Activated effector memory CD4-positive, alpha-beta T cell treated with anti-CD3 and anti-CD28 coated beads, Interleukin-2, amount 50 U/mL, for 16 hours (primary cell): ENCODE measurements at regions not wholly inside any gene's neighbourhood (a gene's known extent, or its start where the extent isn't known, plus 50 kb on each side); places are given as distances from the start of the nearest gene placed in this dataset.
"Not testable (repeated sequence)": the region's sequence is repeated elsewhere in the genome, so short reads cannot be mapped to it uniquely, and the experiment has no call there.

Source experiments
- DNase-seq: peaks from one replicate; pipeline ENCODE4 v3.0.0-alpha.2; 2020

DNA sequence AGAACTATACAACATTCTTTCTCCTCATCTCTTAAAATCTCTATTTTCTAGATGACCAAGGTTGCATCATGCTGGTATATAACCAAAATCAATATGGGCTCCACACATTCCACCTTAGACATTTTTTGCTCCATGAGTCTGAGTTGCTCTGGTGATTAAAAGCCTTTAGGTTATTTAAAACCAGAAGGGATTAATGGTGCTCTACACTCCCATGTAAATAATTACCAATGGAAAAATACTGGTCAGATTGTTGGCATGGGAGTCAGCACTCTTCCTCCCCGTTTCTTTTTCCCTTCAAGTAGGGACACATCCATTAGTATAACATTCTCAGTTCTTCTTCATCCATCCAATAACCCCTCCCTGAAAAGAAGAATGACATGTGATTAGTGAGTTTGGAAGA is 747.7 kb downstream of the PCDH17 start:
- DNase-seq = no peak

DNA sequence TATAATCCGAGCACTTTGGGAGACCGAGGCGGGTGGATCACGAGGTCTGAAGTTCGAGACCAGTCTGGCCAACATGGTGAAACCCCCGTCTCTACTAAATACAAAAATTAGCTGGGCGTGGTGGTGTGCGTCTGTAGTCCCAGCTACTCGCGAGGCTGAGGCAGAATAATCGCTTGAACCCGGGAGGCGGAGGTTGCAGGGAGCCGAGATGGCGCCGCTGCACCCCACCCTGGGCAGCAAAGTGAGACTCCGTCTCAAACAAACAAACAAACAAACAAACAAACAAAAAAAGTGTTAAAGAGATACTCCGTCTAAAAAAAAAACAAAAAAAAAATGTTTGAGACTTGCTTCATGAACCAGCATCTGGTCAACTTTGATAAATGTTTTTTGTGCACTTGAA is 753.8 kb downstream of the PCDH17 start:
- DNase-seq = not testable (repeated sequence)

DNA sequence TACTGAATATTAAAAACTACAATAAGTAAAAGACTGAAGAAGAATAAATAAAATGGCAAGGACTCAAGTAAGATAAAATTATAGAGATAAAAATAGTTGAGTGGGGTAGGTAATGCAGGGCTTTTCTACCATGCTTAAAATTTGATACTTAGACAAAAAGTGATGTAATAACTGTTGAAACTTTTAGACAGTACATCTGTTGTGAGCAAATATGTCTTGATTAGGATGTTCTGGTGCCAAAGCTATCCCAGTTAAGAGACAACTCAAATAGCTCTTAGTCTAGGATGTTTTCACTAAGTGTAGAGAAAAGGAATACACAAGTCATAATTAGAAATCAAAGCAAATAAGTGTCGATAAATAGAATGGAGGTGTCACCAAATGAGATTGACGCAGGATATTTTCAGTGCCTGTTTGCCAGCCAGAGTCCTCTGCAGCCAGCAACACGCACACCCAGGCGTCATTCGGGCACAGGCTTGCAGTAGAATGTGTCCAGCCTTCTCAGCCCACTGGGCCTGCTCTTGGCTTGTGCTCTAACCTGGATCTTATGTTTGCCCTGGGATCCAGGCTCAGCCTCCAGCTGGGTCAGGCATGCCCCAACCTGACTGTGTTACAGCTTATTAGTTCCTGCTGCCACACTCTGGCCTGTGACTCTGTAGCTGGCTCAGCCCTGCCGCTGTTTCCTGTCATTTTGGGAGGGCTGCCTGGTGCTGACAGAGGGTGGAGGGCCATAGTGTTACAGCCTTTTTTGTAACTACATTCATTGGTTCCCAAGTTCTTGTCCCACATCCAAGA is 766.2 kb downstream of the PCDH17 start:
- DNase-seq = no peak

DNA sequence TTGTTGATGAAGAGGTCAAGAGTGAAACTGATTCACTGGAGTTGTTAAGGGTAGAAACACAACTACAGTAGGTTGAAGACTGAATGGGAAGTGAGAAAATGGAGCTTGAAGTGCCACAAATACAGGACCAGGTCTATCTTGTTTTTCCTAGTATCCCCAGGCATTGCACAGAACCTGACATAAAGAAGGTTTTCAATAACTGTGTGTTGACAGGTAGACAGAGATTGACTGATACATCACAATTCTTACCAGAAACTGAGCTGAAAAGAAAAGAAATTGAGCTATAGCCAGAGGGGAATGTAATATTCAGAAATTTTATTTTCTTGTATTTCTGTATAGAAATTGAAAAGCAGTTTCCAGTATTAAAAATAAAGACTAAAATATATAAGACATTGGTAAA is 767.7 kb downstream of the PCDH17 start:
- no peak for DNase-seq

- DNase-seq = no peak
Measured at GRCh38 chr13:58406545-58406944, 775.0 kb downstream of the PCDH17 start.

GRCh38 chr13:58429917-58430316 is 798.4 kb downstream of the PCDH17 start:
- no peak for DNase-seq

- DNase-seq = no peak
Measured at GRCh38 chr13:58434943-58435342, 803.4 kb downstream of the PCDH17 start.

DNA sequence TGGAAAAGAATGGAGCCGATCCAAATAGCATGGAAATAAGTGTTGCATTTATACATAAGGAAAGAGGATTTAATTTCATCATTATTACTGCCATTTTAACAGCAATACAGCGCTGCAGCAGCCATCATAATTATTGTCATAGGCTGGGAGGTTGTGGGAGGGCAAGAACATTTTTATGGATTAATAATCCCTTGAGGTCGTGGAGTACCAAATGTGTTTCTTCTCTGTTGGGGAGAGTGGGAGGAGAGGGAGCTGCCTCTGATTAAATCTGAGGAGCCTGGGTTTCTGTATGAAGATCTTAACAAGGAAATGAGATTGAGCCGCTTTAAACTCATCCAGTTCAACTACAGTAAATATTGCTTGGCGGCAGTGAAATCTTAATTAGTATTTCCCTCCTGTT is 805.9 kb downstream of the PCDH17 start:
- no peak for DNase-seq

DNA sequence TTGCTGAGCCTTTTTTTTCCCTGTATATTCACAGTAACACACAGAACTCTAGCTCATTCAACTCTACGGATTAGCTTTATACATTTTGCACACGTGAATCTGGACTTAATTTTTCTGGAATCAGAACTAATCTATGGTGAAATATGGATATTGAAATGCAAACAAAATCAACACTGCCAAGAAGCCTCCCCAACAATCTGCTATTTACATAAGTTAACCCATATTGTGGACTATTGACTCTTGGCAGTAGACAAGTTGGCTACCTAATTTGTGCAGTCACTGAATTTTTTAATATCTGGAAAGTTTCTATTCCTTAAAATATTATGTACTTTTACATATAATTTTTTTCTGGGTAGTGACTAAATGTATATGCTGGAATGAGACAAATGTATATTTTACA is 815.4 kb downstream of the PCDH17 start:
- DNase-seq = no peak

GRCh38 chr13:58452123-58452623 is 820.6 kb downstream of the PCDH17 start:
- DNase-seq = no peak

DNA sequence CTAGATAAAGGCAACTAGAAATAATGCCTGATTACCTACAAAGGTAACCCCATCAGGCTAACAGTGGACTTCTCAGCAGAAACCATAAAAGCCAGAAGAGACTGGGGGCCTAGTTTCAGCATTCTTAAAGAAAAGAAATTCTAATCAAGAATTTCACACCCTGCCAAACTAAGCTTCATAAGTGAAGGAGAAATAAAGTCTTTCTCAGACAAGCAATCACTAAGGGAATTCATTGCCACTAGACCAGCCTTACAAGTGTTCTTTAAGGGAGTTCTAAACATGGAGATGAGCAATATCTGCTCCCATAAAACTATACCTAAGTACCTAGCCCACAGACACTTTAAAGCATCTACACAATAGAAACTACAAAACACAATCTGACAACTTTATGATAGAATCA is 823.5 kb downstream of the PCDH17 start:
- no peak for DNase-seq

DNA sequence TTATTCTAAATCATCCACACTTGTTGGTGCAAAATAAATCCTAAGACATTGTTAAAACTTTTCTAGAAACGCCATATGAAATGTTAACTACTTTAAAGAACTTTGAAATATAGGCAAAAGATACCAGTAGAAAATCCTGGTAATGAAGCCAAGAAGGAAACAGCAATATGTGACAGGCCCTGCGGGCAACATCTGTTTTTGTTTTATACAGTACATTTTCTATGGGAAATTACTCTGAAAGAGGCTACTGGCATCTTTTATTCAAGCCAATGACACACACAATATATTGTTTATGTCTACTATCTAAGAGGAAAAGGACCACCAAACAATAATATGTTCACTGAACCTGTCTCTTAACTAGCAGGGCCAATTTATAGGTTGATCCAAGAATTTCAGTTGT is 829.7 kb downstream of the PCDH17 start:
- DNase-seq = no peak

DNA sequence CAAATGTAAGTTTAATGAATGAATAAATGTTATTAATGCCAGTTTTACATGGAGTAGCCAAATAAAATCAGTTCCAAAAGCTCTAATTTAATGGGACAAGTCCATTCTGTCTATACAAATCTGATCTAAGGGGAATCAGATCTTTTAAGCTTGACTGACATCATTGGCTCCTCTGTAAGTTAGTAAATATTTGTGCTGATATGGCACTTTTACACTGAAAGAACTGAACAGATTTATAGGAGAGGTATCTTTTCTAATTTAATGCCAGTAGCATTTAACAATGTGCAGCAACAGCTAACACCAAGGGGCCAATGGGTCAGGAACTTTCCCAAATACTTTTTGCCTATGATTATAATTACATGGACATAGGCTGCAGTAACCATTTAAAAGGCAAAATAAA is 832.3 kb downstream of the PCDH17 start:
- DNase-seq = no peak

DNA sequence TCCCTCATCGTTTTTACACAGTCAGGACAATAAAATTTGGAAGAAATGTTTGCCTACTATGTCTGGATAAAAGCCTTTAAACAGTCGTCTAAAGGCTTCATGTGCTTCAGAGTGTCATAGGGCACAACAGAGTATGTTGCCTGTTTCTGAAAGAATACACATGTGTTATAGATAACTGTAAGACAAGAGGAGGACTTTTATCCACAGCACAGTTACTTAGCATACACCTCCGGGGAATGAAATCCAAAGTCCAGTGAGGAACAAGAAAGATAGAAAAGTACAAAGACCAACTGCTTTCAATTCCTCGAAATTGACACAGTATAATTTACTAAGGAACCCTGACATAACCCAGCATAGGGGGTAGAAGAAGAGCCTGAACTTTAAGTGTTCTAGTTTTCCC is 835.6 kb downstream of the PCDH17 start:
- DNase-seq = no peak

- no peak for DNase-seq
Measured at GRCh38 chr13:58472483-58472882, 840.9 kb downstream of the PCDH17 start.

DNA sequence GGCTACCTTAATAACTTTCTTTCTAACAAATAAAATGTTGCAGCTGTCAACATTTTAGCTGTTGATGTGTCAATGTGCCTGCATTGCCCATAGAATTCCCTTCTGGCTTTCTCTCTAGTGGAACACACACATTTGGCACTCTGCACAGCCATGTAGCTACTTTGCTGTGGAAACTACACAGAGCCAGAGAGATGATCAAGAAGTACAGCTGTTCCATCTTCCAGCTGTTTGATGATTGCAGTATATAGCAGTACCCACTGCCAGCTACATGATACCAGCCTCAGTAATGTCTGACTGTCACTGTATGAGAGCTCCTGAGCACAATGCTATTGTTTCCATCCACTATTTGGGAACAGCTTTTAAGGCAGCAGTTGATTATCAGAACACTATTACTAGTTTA is 843.0 kb downstream of the PCDH17 start:
- no peak for DNase-seq

GRCh38 chr13:58476206-58476918 is 844.8 kb downstream of the PCDH17 start:
- DNase-seq = no peak

GRCh38 chr13:58478858-58479257 is 847.3 kb downstream of the PCDH17 start:
- DNase-seq = no peak

DNA sequence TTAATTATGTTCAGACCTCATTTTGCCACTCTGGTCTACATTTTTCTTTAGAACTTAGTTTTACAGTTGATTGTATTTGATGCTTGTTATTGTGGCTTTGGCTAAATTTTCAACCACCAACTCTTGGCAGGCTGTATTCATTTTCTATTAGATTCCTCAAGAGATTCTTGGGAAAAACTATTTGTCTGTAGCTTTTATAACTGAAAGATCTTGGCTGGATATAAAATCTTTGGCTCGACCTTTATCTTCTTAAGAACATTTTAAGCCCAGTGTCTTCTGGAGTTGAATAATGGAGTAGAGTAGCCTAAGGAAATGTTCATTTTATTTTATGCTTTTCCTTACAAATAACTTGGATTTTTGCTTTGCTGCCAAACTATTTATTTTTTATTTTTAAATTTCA is 848.5 kb downstream of the PCDH17 start:
- no peak for DNase-seq

DNA sequence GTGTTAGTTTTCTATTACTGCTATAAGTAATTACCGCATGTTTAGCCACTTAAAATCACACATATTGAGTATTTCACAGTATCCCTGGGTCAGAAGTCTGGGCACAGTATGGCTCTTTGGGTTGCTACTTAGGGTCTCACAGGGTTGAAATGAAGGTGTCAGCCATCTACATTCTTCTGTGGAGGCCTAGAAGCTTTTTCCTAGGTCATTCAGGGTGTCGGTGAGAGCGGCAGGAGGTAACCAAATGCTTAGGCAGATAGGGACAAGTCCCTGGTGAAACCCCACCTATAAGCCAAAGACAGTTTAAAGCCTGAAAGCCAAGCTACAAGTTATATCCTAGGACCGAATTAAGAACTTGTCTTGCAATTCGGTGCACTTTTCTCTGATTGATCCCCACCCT is 856.7 kb downstream of the PCDH17 start:
- no peak for DNase-seq

- no peak for DNase-seq
Measured at GRCh38 chr13:58495668-58496067, 864.1 kb downstream of the PCDH17 start.

DNA sequence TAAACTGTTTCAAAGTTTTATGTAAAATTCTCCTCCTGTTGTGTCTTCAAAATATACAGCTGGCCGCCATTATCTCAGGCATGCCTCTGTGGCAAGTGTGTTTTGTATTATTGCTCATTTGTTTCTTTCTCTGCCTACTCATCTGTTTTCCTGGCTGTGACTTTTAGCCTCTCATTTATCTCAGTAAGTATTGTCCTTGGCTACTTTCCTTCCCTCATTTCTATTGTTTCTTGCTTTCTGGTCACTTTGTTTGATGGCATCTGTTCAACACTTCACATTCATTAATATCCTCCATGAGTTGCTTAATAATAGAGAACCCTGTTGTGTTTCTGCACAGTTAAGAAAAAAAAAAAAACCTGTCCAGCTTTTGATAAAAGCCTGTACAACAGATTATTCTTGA is 869.4 kb downstream of the PCDH17 start:
- DNase-seq = no peak

DNA sequence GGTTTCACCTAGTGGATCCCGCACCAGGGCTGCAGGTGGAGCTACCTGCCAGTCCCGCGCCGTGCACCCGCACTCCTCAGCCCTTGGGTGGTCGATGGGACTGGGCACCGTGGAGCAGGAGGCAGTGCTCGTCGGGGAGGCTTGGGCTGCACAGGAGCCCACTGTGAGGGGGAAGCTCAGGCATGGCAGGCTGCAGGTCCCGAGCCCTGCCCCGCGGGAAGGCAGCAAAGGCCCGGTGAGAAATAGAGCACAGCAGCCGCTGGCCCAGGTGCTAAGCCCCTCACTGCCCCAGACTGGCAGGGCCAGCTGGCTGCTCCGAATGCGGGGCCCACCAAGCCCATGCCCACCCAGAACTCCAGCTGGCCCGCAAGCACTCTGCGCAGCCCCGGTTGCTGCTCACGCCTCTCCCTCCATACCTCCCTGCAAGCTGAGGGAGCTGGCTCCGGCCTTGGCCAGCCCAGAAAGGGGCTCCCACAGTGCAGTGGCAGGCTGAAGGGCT is 872.7 kb downstream of the PCDH17 start:
- DNase-seq = not testable (repeated sequence)

- not testable (repeated sequence) for DNase-seq
Measured at GRCh38 chr13:58505262-58505920, 873.8 kb downstream of the PCDH17 start.
